ENCODE measurements at regions not wholly inside any gene's neighbourhood (a gene's known extent, or its start where the extent isn't known, plus 50 kb on each side); places are given as distances from the start of the nearest gene placed in this dataset.

DNA sequence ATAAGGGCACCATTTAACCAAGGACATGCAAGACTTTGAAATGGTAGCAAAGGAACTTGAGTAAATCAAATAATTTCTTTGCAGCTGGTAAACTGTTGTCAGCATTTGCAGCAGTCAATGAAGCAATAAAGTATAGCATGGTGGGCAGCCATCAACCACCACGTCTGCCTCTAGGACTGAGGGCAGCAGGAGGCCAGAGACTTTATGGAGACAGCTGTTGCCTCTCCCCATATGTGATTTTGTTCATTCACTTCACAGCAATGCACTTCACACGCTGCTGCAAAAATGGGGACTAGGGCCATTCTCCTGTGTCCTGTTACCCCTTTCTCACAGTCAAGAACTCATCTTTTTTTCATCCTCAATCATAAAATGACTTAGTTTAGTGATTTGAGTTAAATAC is 51.3 kb upstream of the PCDH9 start:
- H3K79me2 ChIP-seq (ENCODE audit: control insufficient read depth, insufficient read depth, low read length): no peaks in the 10 kb centered on the region
- no peak overlapping the region for H3K27ac ChIP-seq (ENCODE audit: control insufficient read depth, insufficient read depth, low read length)
- FAIRE-seq (no peak), DNase-seq (ENCODE audit: low read depth, low spot score) (no peak)
- H3K36me3 ChIP-seq (ENCODE audit: control insufficient read depth in 2 of 2, extremely low read depth in 1 of 2, insufficient read depth in 2 of 2, low read length in 2 of 2): no peaks in the 10 kb centered on the region
- no peaks in the 10 kb centered on the region for H3K9me3 ChIP-seq (ENCODE audit: control insufficient read depth, low read depth, low read length)
- no peaks in the 10 kb centered on the region for H3K27me3 ChIP-seq (ENCODE audit: control insufficient read depth, extremely low read depth, insufficient read depth, low read length)
- no peak overlapping the region for H2AFZ ChIP-seq (ENCODE audit: control insufficient read depth, low read length)
- H3K4me2 ChIP-seq (ENCODE audit: control insufficient read depth, extremely low read depth, insufficient read depth, low read depth, low read length): no peak overlapping the region
- dilution Hi-C loops (cut with MboI; ENCODE audit: extremely low pct_ligation_motif_present, low sequenced_read_pairs): no loop called here
- H3K4me3 ChIP-seq (ENCODE audit: control insufficient read depth in 2 of 3, extremely low read depth in 1 of 3, insufficient read depth in 2 of 3, low read depth in 1 of 3, low read length in 3 of 3): no peak overlapping the region
- TF ChIP-seq, protein P1, sequence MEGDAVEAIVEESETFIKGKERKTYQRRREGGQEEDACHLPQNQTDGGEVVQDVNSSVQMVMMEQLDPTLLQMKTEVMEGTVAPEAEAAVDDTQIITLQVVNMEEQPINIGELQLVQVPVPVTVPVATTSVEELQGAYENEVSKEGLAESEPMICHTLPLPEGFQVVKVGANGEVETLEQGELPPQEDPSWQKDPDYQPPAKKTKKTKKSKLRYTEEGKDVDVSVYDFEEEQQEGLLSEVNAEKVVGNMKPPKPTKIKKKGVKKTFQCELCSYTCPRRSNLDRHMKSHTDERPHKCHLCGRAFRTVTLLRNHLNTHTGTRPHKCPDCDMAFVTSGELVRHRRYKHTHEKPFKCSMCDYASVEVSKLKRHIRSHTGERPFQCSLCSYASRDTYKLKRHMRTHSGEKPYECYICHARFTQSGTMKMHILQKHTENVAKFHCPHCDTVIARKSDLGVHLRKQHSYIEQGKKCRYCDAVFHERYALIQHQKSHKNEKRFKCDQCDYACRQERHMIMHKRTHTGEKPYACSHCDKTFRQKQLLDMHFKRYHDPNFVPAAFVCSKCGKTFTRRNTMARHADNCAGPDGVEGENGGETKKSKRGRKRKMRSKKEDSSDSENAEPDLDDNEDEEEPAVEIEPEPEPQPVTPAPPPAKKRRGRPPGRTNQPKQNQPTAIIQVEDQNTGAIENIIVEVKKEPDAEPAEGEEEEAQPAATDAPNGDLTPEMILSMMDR (optimal IDR thresholded peaks at IDR 0.05 in 1 of 3, IDR thresholded peaks at IDR 0.05 in 1 of 3, conservative IDR thresholded peaks at IDR 0.05 in 1 of 3; ENCODE audit: extremely low read depth in 1 of 3, insufficient read depth in 2 of 3, low read length in 3 of 3): no peak
- no peak for TF ChIP-seq EZH2 (IDR thresholded peaks at IDR 0.05; ENCODE audit: low read length)
- H4K20me1 ChIP-seq (ENCODE audit: control insufficient read depth, extremely low read depth, insufficient read depth, low read length): no peaks in the 10 kb centered on the region
- no peak overlapping the region for H3K9ac ChIP-seq (ENCODE audit: control insufficient read depth, extremely low read depth, insufficient read depth, low read length)
- no peaks in the 10 kb centered on the region for H3K9me1 ChIP-seq (ENCODE audit: control insufficient read depth, extremely low read depth, insufficient read depth, low read length)
- H3K4me1 ChIP-seq (ENCODE audit: control insufficient read depth, extremely low read depth, insufficient read depth, low read length): no peaks in the 10 kb centered on the region

Small RNA genes in the stretch of these regions (small RNA-seq; reads per million reads assigned to genes)
- gene RN7SL761P (ENCODE audit: insufficient read length in 3 of 3, low read depth in 3 of 3, low replicate concordance in 1 of 3) (0 reads per million in 3 experiments), gene RPL37P21 (ENCODE audit: insufficient read length in 3 of 3, low read depth in 3 of 3, low replicate concordance in 1 of 3) (0 reads per million in 3 experiments), gene RPS3AP52 (ENCODE audit: insufficient read length in 3 of 3, low read depth in 3 of 3, low replicate concordance in 1 of 3) (0 reads per million in 3 experiments), gene SNRPFP3 (ENCODE audit: insufficient read length in 3 of 3, low read depth in 3 of 3, low replicate concordance in 1 of 3) (0 reads per million in 3 experiments)

All from keratinocyte (primary cell).